H1 (cell line): ENCODE measurements at regions not wholly inside any gene's neighbourhood (a gene's known extent, or its start where the extent isn't known, plus 50 kb on each side); places are given as distances from the start of the nearest gene placed in this dataset.

Experiments used
- CTCF ChIA-PET: fragments of 300-600 bp; sonication (Branson Sonifier 250); formaldehyde crosslinking; loops from one replicate; lab custom pipeline; 2021; ENCODE audit not compliant: partially characterized antibody; lab: Charles Lee
- POLR2A ChIA-PET: fragments of 300-600 bp; sonication (Branson Sonifier 250); formaldehyde crosslinking; loops from one replicate; lab custom pipeline; 2021; ENCODE audit warnings: inconsistent platforms; ENCODE audit not compliant: partially characterized antibody; lab: Charles Lee
- DNase-seq, 2 experiments: peaks; one replicate each; pipeline versions ENCODE4 v3.0.0 to v3.0.0-alpha.2; 2010 to 2022; ENCODE audit warnings: low spot score in 2 of 2, low read depth in 1 of 2, mixed read lengths in 1 of 2
- FAIRE-seq: peaks from 2 replicates; lab custom pipeline; 2011; peaks lifted over from hg19 to GRCh38; lab: Jason Lieb, UNC
- H2AFZ ChIP-seq: 2 replicates; pipeline ENCODE4 v1.8.1; 2012; ENCODE audit warnings: low read length, inconsistent platforms
- H2AK5ac ChIP-seq: 2 replicates; pipeline ENCODE4 v1.6.1; 2013; ENCODE audit warnings: low read depth, low read length
- H2BK120ac ChIP-seq: replicated peaks from 2 replicates; pipeline ENCODE3; 2013; ENCODE audit warnings: low read depth, low read length, inconsistent platforms
- H2BK12ac ChIP-seq: 2 replicates; pipeline ENCODE4 v1.6.1; 2013; ENCODE audit warnings: low read depth, low read length
- H2BK15ac ChIP-seq: 2 replicates; pipeline ENCODE4 v1.6.1; 2013; ENCODE audit warnings: low read length
- H2BK20ac ChIP-seq: 2 replicates; pipeline ENCODE4 v1.6.1; 2013; ENCODE audit warnings: low read length
- H2BK5ac ChIP-seq: 2 replicates; pipeline ENCODE4 v1.6.1; 2013; ENCODE audit warnings: low read depth, low read length
- H3K14ac ChIP-seq: 2 replicates; pipeline ENCODE4 v1.6.1; 2013; ENCODE audit warnings: inconsistent platforms; ENCODE audit not compliant: insufficient read length
- H3K18ac ChIP-seq: 2 replicates; pipeline ENCODE4 v1.6.1; 2013; ENCODE audit warnings: low read length; ENCODE audit errors: extremely low read depth
- H3K23ac ChIP-seq: 2 replicates; pipeline ENCODE4 v1.6.1; 2013; ENCODE audit warnings: inconsistent platforms; ENCODE audit not compliant: insufficient read length
- H3K23me2 ChIP-seq: 2 replicates; pipeline ENCODE4 v1.6.1; 2013; ENCODE audit warnings: low read depth, low read length
- H3K27ac ChIP-seq: 2 replicates; pipeline ENCODE4 v1.6.1; 2011; ENCODE audit warnings: low read depth, low read length, inconsistent platforms
- H3K27me3 ChIP-seq, 4 experiments: replicated peaks in 1 of 4; 1 replicate in 1 of 4; 2 replicates in 3 of 4; pipeline versions ENCODE4 v1.6.1 to v1.8.1; 2011 to 2013; ENCODE audit warnings: low read length in 3 of 4, mild to moderate bottlenecking in 3 of 4, inconsistent platforms in 2 of 4, mixed read lengths in 2 of 4, moderate library complexity in 1 of 4; ENCODE audit not compliant: control insufficient read depth in 3 of 4, insufficient read depth in 3 of 4; ENCODE audit errors: extremely low read depth in 1 of 4
- H3K36me3 ChIP-seq, 4 experiments: 2 replicates each; pipeline versions ENCODE4 v1.6.1 to v1.8.1; 2011 to 2013; ENCODE audit warnings: mild to moderate bottlenecking in 4 of 4, low read length in 3 of 4, moderate library complexity in 2 of 4, control low read depth in 1 of 4, inconsistent platforms in 1 of 4; ENCODE audit not compliant: insufficient read depth in 4 of 4, control insufficient read depth in 2 of 4
- H3K4ac ChIP-seq: replicated peaks from 2 replicates; pipeline ENCODE3; 2013; ENCODE audit warnings: low read length, low read depth, mixed read lengths, inconsistent platforms; ENCODE audit not compliant: insufficient read length
- H3K4me1 ChIP-seq, 4 experiments: replicated peaks in 1 of 4; 1 replicate in 1 of 4; 2 replicates in 3 of 4; pipeline versions ENCODE4 v1.6.1 to v1.8.1; 2011 to 2013; ENCODE audit warnings: low read length in 3 of 4, inconsistent platforms in 2 of 4, mixed read lengths in 1 of 4; ENCODE audit not compliant: insufficient read depth in 4 of 4, control insufficient read depth in 3 of 4
- H3K4me2 ChIP-seq, 2 experiments: 2 replicates each; pipeline versions ENCODE4 v1.6.1 to v1.8.1; 2011 to 2013; ENCODE audit warnings: low read depth in 2 of 2, low read length in 2 of 2, control low read depth in 1 of 2, inconsistent platforms in 1 of 2, mild to moderate bottlenecking in 1 of 2; ENCODE audit not compliant: insufficient read depth in 1 of 2
- H3K4me3 ChIP-seq, 4 experiments: fragments of 200-600, 300-600 bp in 1 of 4; sonication (generic), shearing (Covaris generic), sonication (Bioruptor Twin) in 1 of 4; 2 replicates each; pipeline versions ENCODE4 v1.5.1 to v1.8.1; 2011 to 2016; ENCODE audit warnings: low read length in 4 of 4, low read depth in 3 of 4, control low read depth in 2 of 4, inconsistent platforms in 2 of 4, mild to moderate bottlenecking in 2 of 4, mixed read lengths in 1 of 4, moderate library complexity in 1 of 4; ENCODE audit not compliant: insufficient read depth in 2 of 4; ENCODE audit errors: extremely low read depth in 1 of 4
- H3K56ac ChIP-seq: replicated peaks from 2 replicates; pipeline ENCODE3; 2013; ENCODE audit warnings: low read depth, mild to moderate bottlenecking, mixed read lengths, low read length, inconsistent platforms; ENCODE audit not compliant: insufficient read length
- H3K79me1 ChIP-seq: 2 replicates; pipeline ENCODE4 v1.6.1; 2013; ENCODE audit warnings: low read depth, low read length, control low read depth
- H3K79me2 ChIP-seq, 2 experiments: 2 replicates each; pipeline versions ENCODE4 v1.6.1 to v1.8.1; 2012 to 2013; ENCODE audit warnings: low read length in 2 of 2, mild to moderate bottlenecking in 2 of 2, inconsistent platforms in 1 of 2; ENCODE audit not compliant: insufficient read depth in 2 of 2, control insufficient read depth in 1 of 2
- H3K9ac ChIP-seq, 4 experiments: replicated peaks in 1 of 4; 1 replicate in 1 of 4; 2 replicates in 3 of 4; pipeline versions ENCODE4 v1.6.1 to v1.8.1; 2011 to 2013; ENCODE audit warnings: low read depth in 3 of 4, low read length in 3 of 4, control low read depth in 2 of 4, mild to moderate bottlenecking in 2 of 4, moderate library complexity in 2 of 4, inconsistent platforms in 1 of 4; ENCODE audit errors: extremely low read depth in 1 of 4
- H3K9me3 ChIP-seq, 2 experiments: 2 replicates each; pipeline versions ENCODE4 v1.6.1 to v1.8.1; 2012 to 2013; ENCODE audit warnings: mild to moderate bottlenecking in 2 of 2, moderate library complexity in 2 of 2, control low read depth in 1 of 2, inconsistent platforms in 1 of 2, low read depth in 1 of 2, low read length in 1 of 2, mixed read lengths in 1 of 2; ENCODE audit not compliant: insufficient read depth in 2 of 2
- H4K20me1 ChIP-seq, 2 experiments: replicated peaks in 1 of 2; 2 replicates each; pipeline versions ENCODE3 to v1.8.1; 2011 to 2013; ENCODE audit warnings: inconsistent platforms in 2 of 2, low read length in 2 of 2, mild to moderate bottlenecking in 1 of 2; ENCODE audit not compliant: insufficient read depth in 2 of 2, control insufficient read depth in 1 of 2
- H4K5ac ChIP-seq: 2 replicates; pipeline ENCODE4 v1.6.1; 2013; ENCODE audit warnings: low read length, low read depth, mixed read lengths, inconsistent platforms; ENCODE audit not compliant: insufficient read length
- H4K8ac ChIP-seq: 2 replicates; pipeline ENCODE4 v1.8.0; 2013; ENCODE audit warnings: mild to moderate bottlenecking, moderate library complexity, low read length, inconsistent platforms; ENCODE audit not compliant: insufficient read depth; ENCODE audit errors: extremely low read depth
- H4K91ac ChIP-seq: replicated peaks from 2 replicates; pipeline ENCODE3; 2013; ENCODE audit warnings: low read length, mixed read lengths, inconsistent platforms; ENCODE audit not compliant: insufficient read length
- ATF2 ChIP-seq: IDR thresholded peaks from 2 replicates; pipeline ENCODE4 v1.6.1; 2012; ENCODE audit warnings: low read length, inconsistent platforms
- PHF8 ChIP-seq: fragments of 200-600 bp; sonication (generic); conservative IDR thresholded peaks from 2 replicates; pipeline ENCODE4 v1.7.1; 2012; ENCODE audit warnings: low read depth, mild to moderate bottlenecking, inconsistent platforms, low read length, moderate library complexity
- RBBP5 ChIP-seq: IDR thresholded peaks from 2 replicates; pipeline ENCODE4 v1.7.1; 2012; ENCODE audit warnings: low read depth, mild to moderate bottlenecking, inconsistent platforms, low read length, moderate library complexity, borderline replicate concordance
- RFX5 ChIP-seq: IDR thresholded peaks from 2 replicates; pipeline ENCODE4 v1.6.1; 2011; ENCODE audit warnings: low read depth, low read length, improper control_type of control experiment, borderline replicate concordance
- TAF1 ChIP-seq: IDR thresholded peaks from 2 replicates; pipeline ENCODE4 v1.6.1; 2011; ENCODE audit warnings: mild to moderate bottlenecking, low read depth, low read length
- WGBS, 2 experiments: shearing (Covaris generic) in 1 of 2; methylation state at CpG; one replicate each; pipeline versions ENCODE4 v1.1.6 to v1.1.7; 2013 to 2015; ENCODE audit warnings: low lambda C conversion rate in 2 of 2, mixed read lengths in 2 of 2, inconsistent platforms in 1 of 2, low coverage in 1 of 2, missing lambda C conversion rate in 1 of 2; ENCODE audit not compliant: insufficient replicate concordance in 2 of 2, insufficient coverage in 1 of 2, insufficient read length in 1 of 2; ENCODE audit errors: extremely low coverage in 1 of 2, missing lambda C conversion rate in 1 of 2; 5-methylcytosine and 5-hydroxymethylcytosine counted together

DNA sequence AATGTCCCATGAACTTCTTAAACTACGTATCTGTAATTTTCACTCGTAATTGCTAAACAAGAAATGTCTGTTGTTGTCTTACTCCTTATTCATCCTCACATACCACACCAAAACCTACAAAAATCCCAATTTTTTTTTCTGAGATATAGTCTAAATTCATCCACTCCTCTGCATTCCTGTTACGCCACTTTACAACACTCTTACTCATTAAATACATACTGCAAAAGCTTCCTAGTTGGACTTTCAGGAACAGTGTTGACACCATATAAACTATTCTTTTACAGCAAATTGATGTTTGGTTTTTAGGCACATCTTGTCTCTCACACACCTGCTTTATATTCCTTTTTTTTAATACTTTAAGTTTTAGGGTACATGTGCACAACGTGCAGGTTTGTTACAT, 934.9 kb upstream of the CADM2 start:
- Histone ChIP-seq H3K14ac (no peak overlapping the region), H3K27ac (no peak overlapping the region), H3K79me1 (no peaks in the 10 kb centered on the region), H4K91ac (no peak overlapping the region), H3K9me3 (no peaks in the 10 kb centered on the region), H3K4me1 (no peaks in the 10 kb centered on the region), H2BK15ac (no peak overlapping the region), H3K4me3 (no peak overlapping the region), H4K5ac (no peak overlapping the region), H3K56ac (no peak overlapping the region), H2BK120ac (no peak overlapping the region), H2BK5ac (no peak overlapping the region), H3K23me2 (no peaks in the 10 kb centered on the region), H3K23ac (no peak overlapping the region), H4K8ac (no peak overlapping the region), H4K20me1 (no peaks in the 10 kb centered on the region), H2BK12ac (no peak overlapping the region), H2BK20ac (no peak overlapping the region), H3K79me2 (no peaks in the 10 kb centered on the region), H3K9ac (no peak overlapping the region), H3K36me3 (no peaks in the 10 kb centered on the region), H3K4ac (no peak overlapping the region), H2AK5ac (no peak overlapping the region), H3K27me3 (no peaks in the 10 kb centered on the region), H3K4me2 (no peak overlapping the region), H3K18ac (no peak overlapping the region), H2AFZ (no peak overlapping the region)
- ChIA-PET POLR2A (no interaction called here), CTCF (no interaction called here)
- DNase-seq (no peak), FAIRE-seq (no peak)
- 93 to 100% methylated on average over 1 to 3 of the region's 4 CpGs for WGBS, 2 experiments
- TF ChIP-seq TAF1 (no peak), PHF8 (no peak), ATF2 (no peak), RBBP5 (no peak), RFX5 (no peak)
